Neural cell (in vitro differentiated cells): ENCODE measurements at regions not wholly inside any gene's neighbourhood (a gene's known extent, or its start where the extent isn't known, plus 50 kb on each side); places are given as distances from the start of the nearest gene placed in this dataset.

ENCODE experiments used
- EP300 ChIP-seq: fragments of 450-650 bp; conservative IDR thresholded peaks from 2 replicates; pipeline ENCODE4 v1.6.1; 2014; ENCODE audit warnings: antibody characterized with exemption, mild to moderate bottlenecking, moderate library complexity; ENCODE audit not compliant: poor library complexity, severe bottlenecking
- EZH2 ChIP-seq: fragments of 200-600, 300-800 bp; shearing (Covaris generic), sonication (generic); IDR thresholded peaks from 2 replicates; pipeline ENCODE4 v1.6.1; 2014; ENCODE audit warnings: antibody characterized with exemption, low read length, borderline replicate concordance, mild to moderate bottlenecking; ENCODE audit not compliant: insufficient read depth, poor library complexity, severe bottlenecking
- RAD21 ChIP-seq: fragments of 450-650 bp; conservative IDR thresholded peaks from 2 replicates; pipeline ENCODE4 v1.6.1; 2014; ENCODE audit warnings: antibody characterized with exemption, mild to moderate bottlenecking, moderate library complexity
- TF ChIP-seq, protein P1 (sequence below): fragments of 450-650 bp; IDR thresholded peaks from 2 replicates; pipeline ENCODE4 v1.5.1; 2014; ENCODE audit warnings: antibody characterized with exemption, mild to moderate bottlenecking, moderate library complexity; ENCODE audit not compliant: poor library complexity, severe bottlenecking

DNA sequence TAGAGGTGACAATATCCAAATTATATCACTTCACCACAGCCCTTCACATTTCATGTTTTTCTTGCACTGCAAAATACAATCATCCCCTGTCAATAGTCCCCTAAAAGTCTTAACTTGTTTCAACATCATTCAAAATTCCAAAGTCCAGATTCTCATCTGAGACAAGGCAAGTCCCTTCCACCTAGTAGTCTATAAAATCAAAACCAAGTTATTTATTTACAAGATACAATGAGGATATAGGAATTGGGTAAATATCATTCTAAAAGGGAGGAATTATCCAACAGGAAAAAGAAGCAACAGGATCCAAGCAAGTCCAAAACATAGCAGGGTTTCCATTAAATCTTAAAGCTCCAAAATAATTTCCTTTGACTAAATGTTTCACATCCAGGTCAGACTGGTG is 1076.1 kb upstream of the TMEFF2 start:
- TF ChIP-seq, protein P1, sequence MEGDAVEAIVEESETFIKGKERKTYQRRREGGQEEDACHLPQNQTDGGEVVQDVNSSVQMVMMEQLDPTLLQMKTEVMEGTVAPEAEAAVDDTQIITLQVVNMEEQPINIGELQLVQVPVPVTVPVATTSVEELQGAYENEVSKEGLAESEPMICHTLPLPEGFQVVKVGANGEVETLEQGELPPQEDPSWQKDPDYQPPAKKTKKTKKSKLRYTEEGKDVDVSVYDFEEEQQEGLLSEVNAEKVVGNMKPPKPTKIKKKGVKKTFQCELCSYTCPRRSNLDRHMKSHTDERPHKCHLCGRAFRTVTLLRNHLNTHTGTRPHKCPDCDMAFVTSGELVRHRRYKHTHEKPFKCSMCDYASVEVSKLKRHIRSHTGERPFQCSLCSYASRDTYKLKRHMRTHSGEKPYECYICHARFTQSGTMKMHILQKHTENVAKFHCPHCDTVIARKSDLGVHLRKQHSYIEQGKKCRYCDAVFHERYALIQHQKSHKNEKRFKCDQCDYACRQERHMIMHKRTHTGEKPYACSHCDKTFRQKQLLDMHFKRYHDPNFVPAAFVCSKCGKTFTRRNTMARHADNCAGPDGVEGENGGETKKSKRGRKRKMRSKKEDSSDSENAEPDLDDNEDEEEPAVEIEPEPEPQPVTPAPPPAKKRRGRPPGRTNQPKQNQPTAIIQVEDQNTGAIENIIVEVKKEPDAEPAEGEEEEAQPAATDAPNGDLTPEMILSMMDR, result no peak
- TF ChIP-seq RAD21 (no peak), EZH2 (no peak), EP300 (no peak)
